ENCODE measurements at regions not wholly inside any gene's neighbourhood (a gene's known extent, or its start where the extent isn't known, plus 50 kb on each side); places are given as distances from the start of the nearest gene placed in this dataset.

DNA sequence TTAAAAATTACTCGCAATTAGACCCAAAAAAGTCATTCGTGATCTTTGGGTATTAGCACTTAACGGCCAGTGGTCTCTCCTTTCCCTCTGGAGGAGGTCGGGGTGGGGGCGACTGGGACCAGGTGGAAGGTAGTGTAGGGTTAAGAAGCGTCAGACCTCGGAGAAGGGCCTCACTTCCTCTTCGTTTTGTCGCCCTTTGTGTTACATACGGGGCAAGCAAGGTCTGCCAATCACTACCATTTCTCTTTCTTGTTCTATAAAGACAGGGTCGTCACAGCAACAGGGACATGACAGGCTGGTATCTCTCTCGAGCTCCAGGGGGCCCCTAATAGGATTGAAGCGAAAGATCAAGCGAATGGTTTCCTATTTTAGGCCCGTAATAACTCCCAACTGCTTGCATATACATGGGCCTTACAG is 136.6 kb downstream of the INSIG2 start:
- Histone ChIP-seq H3K36me3 (ENCODE audit: control insufficient read depth in 2 of 2, insufficient read depth in 2 of 2, low read length in 1 of 2) (no peaks in the 10 kb centered on the region), H3K79me2 (ENCODE audit: control insufficient read depth, insufficient read depth, low read length) (no peaks in the 10 kb centered on the region), H3K27me3 (replicated peaks in 1 of 2; ENCODE audit: control insufficient read depth in 2 of 2, insufficient read depth in 2 of 2, low read length in 1 of 2) (no peaks in the 10 kb centered on the region), H3K27ac (ENCODE audit: control insufficient read depth, insufficient read depth) (peak overlapping the region; percentile 76), H3K4me2 (ENCODE audit: control insufficient read depth, insufficient read depth) (peak overlapping the region; percentile 96), H4K20me1 (ENCODE audit: control insufficient read depth, insufficient read depth) (no peaks in the 10 kb centered on the region), H3K9ac (ENCODE audit: control insufficient read depth, insufficient read depth, low read length) (peak overlapping the region; percentile 87), H3K9me3 (replicated peaks; ENCODE audit: control insufficient read depth, insufficient read depth, low read length) (no peaks in the 10 kb centered on the region), H2AFZ (ENCODE audit: control insufficient read depth, low read depth, low read length) (peak overlapping the region; percentile 90), H3K4me1 (ENCODE audit: control insufficient read depth, insufficient read depth, low read length) (peaks cover 18% of the 10 kb centered on the region), H3K4me3 (peak overlapping the region; percentile 71)
- no peak for FAIRE-seq
- no peak for DNase-seq (ENCODE audit: low read depth, low spot score)
- ChIA-PET SMC1A (ENCODE audit: uncharacterized antibody, unreplicated experiment) (no interaction called here), POLR2A (interaction anchor here (1.7 kb wide), 1 partner anchor 24 kb away, joined by 3 read pairs; no protein-coding TSS in a partner anchor), CTCF (interaction anchor here (0.9 to 4.4 kb wide), 5 partner anchors 9 to 636 kb away, joined by 3 to 47 read pairs (median 3); no protein-coding TSS in a partner anchor), RAD21 (ENCODE audit: unreplicated experiment) (interaction anchor here (4.4 kb wide), 1 partner anchor 630 kb away, joined by 21 read pairs; no protein-coding TSS in a partner anchor)
- no TSS peak for BruUV-seq (replicated peaks)
- intact Hi-C loops (cut with micrococcal nuclease; ENCODE audit: unreplicated experiment), result loop anchor here (5.0 kb wide), 2 partner anchors 147 to 178 kb away; no protein-coding TSS in a partner anchor
- in situ Hi-C loops (cut with MboI), result loop anchor here (5.0 kb wide), 1 partner anchor 637 kb away; no protein-coding TSS in a partner anchor
- 47% methylated on average over 15 of the region's 15 CpGs for WGBS (ENCODE audit: insufficient coverage, insufficient replicate concordance, low lambda C conversion rate, missing lambda C conversion rate)
- ATAC-seq, result no peak
- TF ChIP-seq SPI1 (IDR thresholded peaks at IDR 0.05; ENCODE audit: borderline replicate concordance, insufficient read depth, low read depth, low read length) (peak; percentile 69; the same call in 1 of the 2 replicates), MYB (IDR thresholded peaks at IDR 0.05; ENCODE audit: borderline replicate concordance, low read depth, low read length) (no peak), SREBF2 (IDR thresholded peaks at IDR 0.05; ENCODE audit: low read length) (no peak), NFIC (IDR thresholded peaks at IDR 0.05; ENCODE audit: low read depth, low read length) (no peak), POLR2A (IDR thresholded peaks at IDR 0.05; ENCODE audit: low read depth, low read length) (peak; percentile 48; the same call in 1 of the 2 replicates), MEF2A (IDR thresholded peaks at IDR 0.05; ENCODE audit: insufficient read depth, low read depth, low read length) (no peak), STAT3 (IDR thresholded peaks at IDR 0.05; ENCODE audit: low read depth, low read length) (no peak), PAX8 (IDR thresholded peaks at IDR 0.05) (no peak), ZBED1 (IDR thresholded peaks at IDR 0.05; ENCODE audit: borderline replicate concordance) (no peak), LARP7 (IDR thresholded peaks at IDR 0.05) (no peak)
- TF ChIP-seq, protein P1, sequence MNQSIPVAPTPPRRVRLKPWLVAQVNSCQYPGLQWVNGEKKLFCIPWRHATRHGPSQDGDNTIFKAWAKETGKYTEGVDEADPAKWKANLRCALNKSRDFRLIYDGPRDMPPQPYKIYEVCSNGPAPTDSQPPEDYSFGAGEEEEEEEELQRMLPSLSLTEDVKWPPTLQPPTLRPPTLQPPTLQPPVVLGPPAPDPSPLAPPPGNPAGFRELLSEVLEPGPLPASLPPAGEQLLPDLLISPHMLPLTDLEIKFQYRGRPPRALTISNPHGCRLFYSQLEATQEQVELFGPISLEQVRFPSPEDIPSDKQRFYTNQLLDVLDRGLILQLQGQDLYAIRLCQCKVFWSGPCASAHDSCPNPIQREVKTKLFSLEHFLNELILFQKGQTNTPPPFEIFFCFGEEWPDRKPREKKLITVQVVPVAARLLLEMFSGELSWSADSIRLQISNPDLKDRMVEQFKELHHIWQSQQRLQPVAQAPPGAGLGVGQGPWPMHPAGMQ (IDR thresholded peaks at IDR 0.05; ENCODE audit: borderline replicate concordance), result no peak
- TF ChIP-seq, protein P2, sequence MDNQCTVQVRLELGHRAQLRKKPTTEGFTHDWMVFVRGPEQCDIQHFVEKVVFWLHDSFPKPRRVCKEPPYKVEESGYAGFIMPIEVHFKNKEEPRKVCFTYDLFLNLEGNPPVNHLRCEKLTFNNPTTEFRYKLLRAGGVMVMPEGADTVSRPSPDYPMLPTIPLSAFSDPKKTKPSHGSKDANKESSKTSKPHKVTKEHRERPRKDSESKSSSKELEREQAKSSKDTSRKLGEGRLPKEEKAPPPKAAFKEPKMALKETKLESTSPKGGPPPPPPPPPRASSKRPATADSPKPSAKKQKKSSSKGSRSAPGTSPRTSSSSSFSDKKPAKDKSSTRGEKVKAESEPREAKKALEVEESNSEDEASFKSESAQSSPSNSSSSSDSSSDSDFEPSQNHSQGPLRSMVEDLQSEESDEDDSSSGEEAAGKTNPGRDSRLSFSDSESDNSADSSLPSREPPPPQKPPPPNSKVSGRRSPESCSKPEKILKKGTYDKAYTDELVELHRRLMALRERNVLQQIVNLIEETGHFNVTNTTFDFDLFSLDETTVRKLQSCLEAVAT (IDR thresholded peaks at IDR 0.05), result peak; percentile 58; the same call in 1 of the 2 replicates
- TF ChIP-seq, protein P3, sequence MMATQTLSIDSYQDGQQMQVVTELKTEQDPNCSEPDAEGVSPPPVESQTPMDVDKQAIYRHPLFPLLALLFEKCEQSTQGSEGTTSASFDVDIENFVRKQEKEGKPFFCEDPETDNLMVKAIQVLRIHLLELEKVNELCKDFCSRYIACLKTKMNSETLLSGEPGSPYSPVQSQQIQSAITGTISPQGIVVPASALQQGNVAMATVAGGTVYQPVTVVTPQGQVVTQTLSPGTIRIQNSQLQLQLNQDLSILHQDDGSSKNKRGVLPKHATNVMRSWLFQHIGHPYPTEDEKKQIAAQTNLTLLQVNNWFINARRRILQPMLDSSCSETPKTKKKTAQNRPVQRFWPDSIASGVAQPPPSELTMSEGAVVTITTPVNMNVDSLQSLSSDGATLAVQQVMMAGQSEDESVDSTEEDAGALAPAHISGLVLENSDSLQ (IDR thresholded peaks at IDR 0.05), result peak; percentile 76
- TF ChIP-seq, protein P4, sequence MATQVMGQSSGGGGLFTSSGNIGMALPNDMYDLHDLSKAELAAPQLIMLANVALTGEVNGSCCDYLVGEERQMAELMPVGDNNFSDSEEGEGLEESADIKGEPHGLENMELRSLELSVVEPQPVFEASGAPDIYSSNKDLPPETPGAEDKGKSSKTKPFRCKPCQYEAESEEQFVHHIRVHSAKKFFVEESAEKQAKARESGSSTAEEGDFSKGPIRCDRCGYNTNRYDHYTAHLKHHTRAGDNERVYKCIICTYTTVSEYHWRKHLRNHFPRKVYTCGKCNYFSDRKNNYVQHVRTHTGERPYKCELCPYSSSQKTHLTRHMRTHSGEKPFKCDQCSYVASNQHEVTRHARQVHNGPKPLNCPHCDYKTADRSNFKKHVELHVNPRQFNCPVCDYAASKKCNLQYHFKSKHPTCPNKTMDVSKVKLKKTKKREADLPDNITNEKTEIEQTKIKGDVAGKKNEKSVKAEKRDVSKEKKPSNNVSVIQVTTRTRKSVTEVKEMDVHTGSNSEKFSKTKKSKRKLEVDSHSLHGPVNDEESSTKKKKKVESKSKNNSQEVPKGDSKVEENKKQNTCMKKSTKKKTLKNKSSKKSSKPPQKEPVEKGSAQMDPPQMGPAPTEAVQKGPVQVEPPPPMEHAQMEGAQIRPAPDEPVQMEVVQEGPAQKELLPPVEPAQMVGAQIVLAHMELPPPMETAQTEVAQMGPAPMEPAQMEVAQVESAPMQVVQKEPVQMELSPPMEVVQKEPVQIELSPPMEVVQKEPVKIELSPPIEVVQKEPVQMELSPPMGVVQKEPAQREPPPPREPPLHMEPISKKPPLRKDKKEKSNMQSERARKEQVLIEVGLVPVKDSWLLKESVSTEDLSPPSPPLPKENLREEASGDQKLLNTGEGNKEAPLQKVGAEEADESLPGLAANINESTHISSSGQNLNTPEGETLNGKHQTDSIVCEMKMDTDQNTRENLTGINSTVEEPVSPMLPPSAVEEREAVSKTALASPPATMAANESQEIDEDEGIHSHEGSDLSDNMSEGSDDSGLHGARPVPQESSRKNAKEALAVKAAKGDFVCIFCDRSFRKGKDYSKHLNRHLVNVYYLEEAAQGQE (IDR thresholded peaks at IDR 0.05; ENCODE audit: low read depth, low read length), result no peak

Measured in GM12878 (cell line).